ENCODE measurements at regions not wholly inside any gene's neighbourhood (a gene's known extent, or its start where the extent isn't known, plus 50 kb on each side); places are given as distances from the start of the nearest gene placed in this dataset.

GRCh38 chr21:26736449-26736848, 108.8 kb downstream of the ADAMTS1 start:
- DNase-seq, result no peak

- peak; percentile 65 for DNase-seq
These were observed 112.6 kb downstream of the ADAMTS1 start for GRCh38 chr21:26732432-26733221.

GRCh38 chr21:26719750-26720149, 125.5 kb downstream of the ADAMTS1 start:
- peak; percentile 86 for DNase-seq

- DNase-seq, result no peak
These were observed 128.0 kb downstream of the ADAMTS1 start for GRCh38 chr21:26717146-26717739.

DNA sequence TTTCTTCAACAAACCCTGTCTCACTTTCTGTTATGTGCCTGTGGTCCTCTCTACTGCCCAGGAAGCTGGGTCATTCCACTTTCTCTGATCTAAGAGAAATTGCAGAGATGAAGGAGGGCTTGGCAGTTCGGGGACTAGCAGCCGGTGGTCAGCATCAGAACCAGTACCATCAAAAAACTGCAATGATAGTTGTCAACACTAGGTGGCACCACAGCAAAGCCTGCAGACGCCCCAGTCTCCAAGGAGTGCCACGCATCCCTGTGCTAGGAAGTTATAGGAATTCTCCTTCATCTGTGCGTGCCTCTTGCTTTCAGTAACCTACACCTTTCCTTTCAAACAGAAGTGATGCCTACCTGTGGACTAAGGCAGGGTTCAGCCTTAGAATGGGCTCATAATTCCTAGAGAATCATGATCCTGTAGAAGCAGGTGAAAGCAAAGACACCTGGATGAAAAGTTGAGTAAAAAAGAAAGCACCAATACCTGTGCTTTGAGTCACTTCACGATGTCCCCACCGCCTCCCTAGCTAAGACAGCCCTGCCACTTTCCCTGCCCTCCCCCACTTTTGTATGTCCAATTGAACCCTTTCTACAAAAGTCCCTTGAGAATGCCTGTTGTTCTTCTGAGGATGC, 129.2 kb downstream of the ADAMTS1 start:
- DNase-seq, result peak; percentile 43

DNA sequence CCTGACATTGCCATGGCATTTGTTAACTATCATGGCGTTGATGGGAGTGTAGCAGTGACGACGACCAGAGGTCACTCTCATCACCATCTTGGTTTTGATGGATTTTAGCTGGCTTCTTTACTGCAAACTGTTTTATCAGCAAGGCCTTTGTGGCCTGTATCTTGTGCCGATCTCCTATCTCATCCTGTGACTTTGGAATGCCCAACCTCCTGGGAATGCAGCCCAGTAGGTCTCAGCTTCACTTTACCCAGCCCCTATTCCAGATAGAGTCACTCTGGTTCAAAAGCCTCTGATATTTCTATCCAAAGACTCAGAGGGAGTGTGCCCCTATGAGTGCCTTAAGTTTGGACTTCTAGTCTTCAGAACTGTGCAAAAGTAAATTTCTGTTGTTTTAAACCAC, 130.1 kb downstream of the ADAMTS1 start:
- no peak for DNase-seq

GRCh38 chr21:26710155-26710554, 135.1 kb downstream of the ADAMTS1 start:
- DNase-seq, result no peak

- no peak for DNase-seq
These were observed 136.0 kb upstream of the CYYR1 start for GRCh38 chr21:26709090-26709489.

GRCh38 chr21:26708223-26708800, 135.2 kb upstream of the CYYR1 start:
- no peak for DNase-seq

DNA sequence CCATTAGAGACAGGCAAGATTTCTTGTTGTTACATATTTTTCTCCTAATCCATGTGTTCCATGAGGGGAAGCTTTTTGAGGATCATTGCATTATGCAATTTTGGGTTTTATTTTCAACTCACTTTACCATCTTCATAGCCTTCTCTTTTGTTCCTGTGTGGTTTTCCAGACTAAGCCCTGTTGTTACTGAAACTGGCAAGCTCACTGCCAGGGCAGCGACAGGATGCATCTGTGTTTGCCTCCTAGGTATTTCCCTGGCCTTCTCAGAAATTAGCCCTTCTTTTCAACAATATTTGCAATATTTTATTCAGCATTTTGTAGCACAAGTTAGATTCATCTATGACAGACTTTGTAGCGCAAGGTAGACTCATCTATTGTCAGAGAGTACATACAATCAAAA, 134.2 kb upstream of the CYYR1 start:
- no peak for DNase-seq

DNA sequence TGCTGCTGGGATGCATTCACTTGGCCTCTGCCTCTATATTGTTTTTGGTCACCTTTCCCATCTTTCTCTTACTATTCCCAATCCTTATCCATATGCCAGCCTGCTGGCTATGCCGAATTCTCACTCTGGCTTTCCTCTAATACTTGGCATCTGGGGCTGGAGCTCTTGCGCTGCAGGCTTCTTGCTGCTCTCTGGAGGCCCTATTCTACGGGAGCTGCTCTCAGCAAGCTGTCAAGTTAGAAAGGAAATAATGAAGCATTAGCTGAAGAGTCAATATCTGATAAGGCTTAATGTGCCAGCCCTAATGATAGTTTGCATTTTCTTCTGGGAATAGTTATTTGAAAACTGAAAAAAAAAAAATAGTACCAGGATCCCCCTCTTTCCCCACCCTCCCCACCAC, 125.3 kb upstream of the CYYR1 start:
- no peak for DNase-seq

DNA sequence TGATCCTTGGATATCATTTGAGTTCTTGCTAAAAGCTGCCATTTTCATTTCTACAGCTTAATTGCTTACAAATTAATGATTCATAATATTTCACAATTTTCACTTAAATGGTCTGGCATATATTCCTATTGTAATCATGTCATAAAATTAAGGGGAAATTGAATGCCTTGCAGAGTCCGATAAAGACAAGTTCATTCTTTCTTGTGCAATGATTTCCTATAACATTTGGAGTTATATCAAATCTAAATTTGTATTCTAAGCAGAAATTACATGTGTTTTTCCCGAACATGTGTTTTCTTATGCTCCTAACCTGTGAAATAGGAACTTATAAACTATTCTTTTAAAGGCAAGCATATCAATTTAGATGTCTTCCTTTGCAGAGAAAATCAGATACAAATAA, 118.3 kb upstream of the CYYR1 start:
- no peak for DNase-seq

- no peak for DNase-seq
These were observed 113.6 kb upstream of the CYYR1 start for GRCh38 chr21:26686705-26687104.

GRCh38 chr21:26686278-26686677, 113.2 kb upstream of the CYYR1 start:
- no peak for DNase-seq

DNA sequence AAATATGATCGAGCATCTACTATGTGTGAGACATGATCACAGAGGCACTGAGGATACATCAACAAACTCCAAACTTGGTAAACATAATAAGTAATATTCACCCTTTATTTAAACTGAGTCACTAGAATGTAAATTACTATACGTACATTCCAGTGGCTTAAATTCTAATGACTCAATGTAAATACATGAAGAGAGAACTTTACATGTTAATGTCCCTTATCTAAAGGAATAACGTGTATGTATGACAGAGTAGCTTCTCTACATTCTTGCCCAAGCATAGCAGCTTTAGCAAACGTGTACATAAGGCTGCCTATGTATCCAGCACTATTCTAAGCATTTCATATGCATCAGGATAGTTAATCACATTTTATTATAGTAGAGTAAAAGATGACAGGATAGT, 111.8 kb upstream of the CYYR1 start:
- DNase-seq, result no peak

- no peak for DNase-seq
These were observed 110.9 kb upstream of the CYYR1 start for GRCh38 chr21:26683996-26684395.

- no peak for DNase-seq
These were observed 106.2 kb upstream of the CYYR1 start for GRCh38 chr21:26679284-26679683.

GRCh38 chr21:26674323-26674722, 101.2 kb upstream of the CYYR1 start:
- no peak for DNase-seq

- DNase-seq, result no peak
These were observed 96.2 kb upstream of the CYYR1 start for GRCh38 chr21:26669215-26669764.

GRCh38 chr21:26659757-26660156, 86.7 kb upstream of the CYYR1 start:
- DNase-seq, result no peak

GRCh38 chr21:26659182-26659581, 86.1 kb upstream of the CYYR1 start:
- no peak for DNase-seq

DNA sequence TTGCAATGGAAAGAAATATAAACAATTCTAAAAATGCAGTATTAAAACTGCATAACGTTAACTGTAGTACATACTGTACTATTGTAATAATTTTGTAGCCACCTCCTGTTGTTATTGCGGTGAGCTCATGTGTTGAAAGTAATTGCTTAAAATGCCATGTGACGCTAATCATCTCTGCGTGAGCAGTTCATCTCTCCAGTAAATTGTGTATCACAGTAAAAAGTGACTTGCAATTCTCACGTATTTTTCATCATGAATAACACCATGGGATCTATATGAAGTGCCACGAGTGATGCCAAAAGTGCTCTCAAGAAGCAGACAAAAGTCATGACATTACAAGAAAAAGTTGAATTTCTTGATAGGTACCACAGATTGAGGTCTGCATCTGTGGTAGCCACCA, 82.4 kb upstream of the CYYR1 start:
- DNase-seq, result no peak

GRCh38 chr21:26653430-26653829, 80.3 kb upstream of the CYYR1 start:
- no peak for DNase-seq

GRCh38 chr21:26652854-26653253, 79.8 kb upstream of the CYYR1 start:
- DNase-seq, result no peak
